HepG2 (cell line): ENCODE measurements at regions not wholly inside any gene's neighbourhood (a gene's known extent, or its start where the extent isn't known, plus 50 kb on each side); places are given as distances from the start of the nearest gene placed in this dataset.

Experiments used
- ATAC-seq: fragments of 200-7000 bp; cut with Tn5 transposase; 3 replicates; pipeline ENCODE4 v1.9.1; 2020; ENCODE audit warnings: mild to moderate bottlenecking, moderate library complexity
- BruUV-seq: library from RNA; stranded (reverse); fragments of 400-500 nt; replicated peaks from 2 replicates; lab custom pipeline; 2021; lab: Mats Ljungman, UMichigan
- CTCF ChIA-PET: fragments of 300-600 bp; formaldehyde crosslinking; extraction: SDS; loops from one replicate; lab custom pipeline; 2021; ENCODE audit warnings: low total read pairs, inconsistent platforms, low intra/inter-chr PET ratio; lab: Yijun Ruan, JAX
- POLR2A ChIA-PET: fragments of 350-600 bp; sonication (Branson Sonifier 250); formaldehyde crosslinking; loops from one replicate; lab custom pipeline; 2020; ENCODE audit warnings: antibody characterized with exemption, inconsistent platforms; lab: Yijun Ruan, JAX
- DNase-seq: peaks from one replicate; pipeline ENCODE4 v3.0.0-alpha.2; 2015; ENCODE audit warnings: low spot score
- FAIRE-seq: peaks from 3 replicates; lab custom pipeline; 2011; peaks lifted over from hg19 to GRCh38; lab: Jason Lieb, UNC
- H2AFZ ChIP-seq: one replicate; pipeline ENCODE4 v1.6.1; 2011; ENCODE audit warnings: low read length, inconsistent platforms
- H3K27ac ChIP-seq: fragments of 300-600 bp; 3 replicates; pipeline ENCODE4 v1.8.0; 2011; ENCODE audit warnings: mixed run types, mild to moderate bottlenecking, mixed read lengths, low read length, inconsistent platforms; ENCODE audit not compliant: insufficient read depth; ENCODE audit errors: extremely low read length
- H3K27me3 ChIP-seq, 2 experiments: fragments of 200-600 bp in 1 of 2; 2 replicates in 1 of 2; 3 replicates in 1 of 2; pipeline versions ENCODE4 v1.6.0 to v1.8.0; 2011; ENCODE audit warnings: low read length in 2 of 2, mild to moderate bottlenecking in 2 of 2, moderate library complexity in 2 of 2, inconsistent platforms in 1 of 2; ENCODE audit not compliant: insufficient read depth in 2 of 2, control insufficient read depth in 1 of 2
- H3K36me3 ChIP-seq, 2 experiments: fragments of 200-600 bp in 1 of 2; replicated peaks in 1 of 2; 2 replicates in 1 of 2; 3 replicates in 1 of 2; pipeline versions ENCODE4 v1.5.1 to v1.8.0; 2011; ENCODE audit warnings: low read length in 2 of 2, inconsistent platforms in 1 of 2; ENCODE audit not compliant: insufficient read depth in 2 of 2, control insufficient read depth in 1 of 2
- H3K4me1 ChIP-seq: 2 replicates; pipeline ENCODE4 v1.5.1; 2012; ENCODE audit warnings: low read length, inconsistent platforms; ENCODE audit not compliant: insufficient read depth
- H3K4me2 ChIP-seq: 2 replicates; pipeline ENCODE4 v1.6.0; 2011; ENCODE audit warnings: low read depth, low read length, inconsistent platforms
- H3K4me3 ChIP-seq, 3 experiments: fragments of 200-600 bp in 1 of 3; sonication (generic), shearing (Covaris generic) in 1 of 3; replicated peaks in 1 of 3; 2 replicates each; pipeline ENCODE4 v1.5.1; 2011 to 2016; ENCODE audit warnings: low read length in 3 of 3, inconsistent platforms in 2 of 3, low read depth in 2 of 3, mild to moderate bottlenecking in 2 of 3, control low read depth in 1 of 3, mixed read lengths in 1 of 3; ENCODE audit not compliant: insufficient read depth in 1 of 3
- H3K79me2 ChIP-seq: one replicate; pipeline ENCODE4 v1.6.1; 2011; ENCODE audit warnings: low read length, inconsistent platforms; ENCODE audit not compliant: insufficient read depth
- H3K9ac ChIP-seq: 2 replicates; pipeline ENCODE4 v1.6.0; 2011; ENCODE audit warnings: mild to moderate bottlenecking, low read depth, low read length, inconsistent platforms; ENCODE audit not compliant: insufficient read depth
- H3K9me3 ChIP-seq: 2 replicates; pipeline ENCODE4 v1.5.1; 2012; ENCODE audit warnings: mild to moderate bottlenecking, low read length
- H4K20me1 ChIP-seq: 2 replicates; pipeline ENCODE4 v1.6.0; 2011; ENCODE audit warnings: inconsistent platforms, mild to moderate bottlenecking, low read length, moderate library complexity; ENCODE audit not compliant: insufficient read depth
- HMGXB4 ChIP-seq, 2 experiments: sonication (generic) in 1 of 2; formaldehyde crosslinking in 1 of 2; IDR thresholded peaks; 2 replicates each; pipeline versions ENCODE4 v1.4.0 to v1.6.1; 2018 to 2020; ENCODE audit warnings: missing genetic modification reagents in 2 of 2, borderline replicate concordance in 1 of 2, low read depth in 1 of 2, mild to moderate bottlenecking in 1 of 2, missing biosample characterization in 1 of 2
- KMT2A ChIP-seq: sonication (generic); formaldehyde crosslinking; IDR thresholded peaks from 2 replicates; pipeline ENCODE4 v1.4.0; 2020; ENCODE audit warnings: missing genetic modification reagents
- SRSF4 ChIP-seq: fragments of 200-400 bp; formaldehyde crosslinking; IDR thresholded peaks from one replicate; pipeline ENCODE4 v1.6.1; 2018; ENCODE audit warnings: mild to moderate bottlenecking, low read depth, low read length, moderate library complexity; ENCODE audit not compliant: poor library complexity, severe bottlenecking
- THAP7 ChIP-seq: sonication (generic); formaldehyde crosslinking; IDR thresholded peaks from 2 replicates; pipeline ENCODE4 v1.8.1; 2023; ENCODE audit warnings: mild to moderate bottlenecking, missing genetic modification reagents
- ZBTB10 ChIP-seq: sonication (generic); formaldehyde crosslinking; IDR thresholded peaks from 2 replicates; pipeline ENCODE4 v1.4.0; 2020; ENCODE audit warnings: missing genetic modification reagents, borderline replicate concordance
- ZBTB7A ChIP-seq: sonication (generic); formaldehyde crosslinking; IDR thresholded peaks from 2 replicates; pipeline ENCODE4 v1.8.0; 2022; ENCODE audit warnings: mild to moderate bottlenecking, missing genetic modification reagents
- ZEB1 ChIP-seq: IDR thresholded peaks from 2 replicates; pipeline ENCODE4 v1.6.1; 2012; ENCODE audit warnings: mild to moderate bottlenecking, low read depth, inconsistent platforms; ENCODE audit not compliant: insufficient replicate concordance
- ZNF350 ChIP-seq: sonication (generic); formaldehyde crosslinking; IDR thresholded peaks from 2 replicates; pipeline ENCODE4 v1.4.0; 2020; ENCODE audit warnings: mild to moderate bottlenecking, low read depth, missing genetic modification reagents, borderline replicate concordance
- ZNF484 ChIP-seq: sonication (generic); formaldehyde crosslinking; IDR thresholded peaks from 2 replicates; pipeline ENCODE4 v1.5.1; 2020; ENCODE audit warnings: mild to moderate bottlenecking, low read depth, missing genetic modification reagents, borderline replicate concordance
- ZNF549 ChIP-seq: sonication (generic); formaldehyde crosslinking; IDR thresholded peaks from 2 replicates; pipeline ENCODE4 v1.5.0; 2020; ENCODE audit warnings: missing genetic modification reagents
- ZNF672 ChIP-seq: sonication (generic); formaldehyde crosslinking; IDR thresholded peaks from 2 replicates; pipeline ENCODE4 v1.8.1; 2022; ENCODE audit warnings: missing genetic modification reagents
- ZNF747 ChIP-seq: sonication (generic); formaldehyde crosslinking; IDR thresholded peaks from 2 replicates; pipeline ENCODE4 v1.8.1; 2023; ENCODE audit warnings: missing genetic modification reagents, mild to moderate bottlenecking, borderline replicate concordance
- ZSCAN20 ChIP-seq: sonication (generic); formaldehyde crosslinking; IDR thresholded peaks from 2 replicates; pipeline ENCODE4 v1.4.0; 2020; ENCODE audit warnings: missing genetic modification reagents, mild to moderate bottlenecking, borderline replicate concordance
- ZSCAN31 ChIP-seq: sonication (generic); formaldehyde crosslinking; IDR thresholded peaks from 2 replicates; pipeline ENCODE4 v1.5.0; 2020; ENCODE audit warnings: low read depth, mild to moderate bottlenecking, missing genetic modification reagents
- WGBS: methylation state at CpG from one replicate; pipeline ENCODE4 v1.1.6; 2017; ENCODE audit warnings: low lambda C conversion rate; 5-methylcytosine and 5-hydroxymethylcytosine counted together
- in situ Hi-C: cut with HindIII; loops from 2 replicates; pipeline ENCODE4 v1.10.0; 2017; ENCODE audit warnings: low pct_unique_long_range_greater_than_20kb; ENCODE audit not compliant: extremely low pct_ligation_motif_present
- intact Hi-C: fragments of 100-400 bp; cut with micrococcal nuclease; formaldehyde crosslinking; loops from one replicate; pipeline ENCODE4 v1.10.0; 2022; ENCODE audit not compliant: unreplicated experiment
- TF ChIP-seq, protein P1 (sequence below): sonication (generic); formaldehyde crosslinking; IDR thresholded peaks from 2 replicates; pipeline ENCODE4 v1.5.1; 2020; ENCODE audit warnings: missing genetic modification reagents, mild to moderate bottlenecking, borderline replicate concordance
- TF ChIP-seq, protein P2 (sequence below): sonication (generic); formaldehyde crosslinking; conservative IDR thresholded peaks from 2 replicates; pipeline ENCODE4 v1.4.0; 2020; ENCODE audit warnings: missing genetic modification reagents

GRCh38 chr20:51089272-51089781 lies 66.4 kb upstream of the KCNG1 start:
- no peak overlapping the region for H3K4me2 ChIP-seq
- no peak for DNase-seq
- ChIA-PET CTCF (no interaction called here), POLR2A (no interaction called here)
- intact Hi-C loops (no loop called here), in situ Hi-C loops (no loop called here)
- H3K9me3 ChIP-seq = no peaks in the 10 kb centered on the region
- no peak overlapping the region for H3K9ac ChIP-seq
- peaks cover 6 to 42% of the 10 kb centered on the region in 2 experiments; a peak in 4 of 5 replicates for H3K27me3 ChIP-seq
- H3K4me3 ChIP-seq = no peak overlapping the region
- FAIRE-seq = no peak
- H3K27ac ChIP-seq = no peak overlapping the region
- no peaks in the 10 kb centered on the region for H3K36me3 ChIP-seq
- no peak overlapping the region for H2AFZ ChIP-seq
- BruUV-seq = no TSS peak
- H3K79me2 ChIP-seq = no peaks in the 10 kb centered on the region
- WGBS = 16% methylated on average over 8 of the region's 8 CpGs
- no peaks in the 10 kb centered on the region for H4K20me1 ChIP-seq
- no peaks in the 10 kb centered on the region for H3K4me1 ChIP-seq
- ATAC-seq = no peak
- TF ChIP-seq ZNF672 (CRISPR knock-in tag) (no peak), ZNF484 (CRISPR knock-in tag) (no peak), HMGXB4 (CRISPR knock-in tag; IDR thresholded peaks at IDR 0.05; ENCODE audit: borderline replicate concordance in 1 of 2, low read depth in 1 of 2) (no peak), ZBTB10 (CRISPR knock-in tag) (no peak), ZEB1 (no peak), KMT2A (CRISPR knock-in tag) (no peak), ZBTB7A (CRISPR knock-in tag) (no peak), ZSCAN20 (no peak), ZSCAN31 (no peak), ZNF747 (no peak), ZNF549 (CRISPR knock-in tag) (no peak), ZNF350 (no peak), SRSF4 (no peak), THAP7 (CRISPR knock-in tag) (no peak)
- TF ChIP-seq, protein P1, sequence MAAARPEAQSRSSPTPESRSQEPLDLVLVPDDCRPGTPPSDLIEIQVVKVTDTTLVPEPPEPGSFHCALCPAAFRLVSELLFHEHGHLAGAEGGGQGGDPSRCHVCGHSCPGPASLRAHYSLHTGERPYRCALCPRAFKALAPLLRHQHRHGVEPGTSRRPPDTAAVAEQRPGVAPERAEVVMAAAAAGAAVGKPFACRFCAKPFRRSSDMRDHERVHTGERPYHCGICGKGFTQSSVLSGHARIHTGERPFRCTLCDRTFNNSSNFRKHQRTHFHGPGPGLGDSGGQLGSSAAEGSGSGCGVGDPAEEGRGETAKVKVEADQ = no peak
- TF ChIP-seq, protein P2, sequence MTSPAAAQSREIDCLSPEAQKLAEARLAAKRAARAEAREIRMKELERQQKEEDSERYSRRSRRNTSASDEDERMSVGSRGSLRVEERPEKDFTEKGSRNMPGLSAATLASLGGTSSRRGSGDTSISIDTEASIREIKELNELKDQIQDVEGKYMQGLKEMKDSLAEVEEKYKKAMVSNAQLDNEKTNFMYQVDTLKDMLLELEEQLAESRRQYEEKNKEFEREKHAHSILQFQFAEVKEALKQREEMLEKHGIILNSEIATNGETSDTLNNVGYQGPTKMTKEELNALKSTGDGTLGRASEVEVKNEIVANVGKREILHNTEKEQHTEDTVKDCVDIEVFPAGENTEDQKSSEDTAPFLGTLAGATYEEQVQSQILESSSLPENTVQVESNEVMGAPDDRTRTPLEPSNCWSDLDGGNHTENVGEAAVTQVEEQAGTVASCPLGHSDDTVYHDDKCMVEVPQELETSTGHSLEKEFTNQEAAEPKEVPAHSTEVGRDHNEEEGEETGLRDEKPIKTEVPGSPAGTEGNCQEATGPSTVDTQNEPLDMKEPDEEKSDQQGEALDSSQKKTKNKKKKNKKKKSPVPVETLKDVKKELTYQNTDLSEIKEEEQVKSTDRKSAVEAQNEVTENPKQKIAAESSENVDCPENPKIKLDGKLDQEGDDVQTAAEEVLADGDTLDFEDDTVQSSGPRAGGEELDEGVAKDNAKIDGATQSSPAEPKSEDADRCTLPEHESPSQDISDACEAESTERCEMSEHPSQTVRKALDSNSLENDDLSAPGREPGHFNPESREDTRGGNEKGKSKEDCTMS (CRISPR knock-in tag) = no peak
